Caco-2 (cell line): ENCODE measurements at regions not wholly inside any gene's neighbourhood (a gene's known extent, or its start where the extent isn't known, plus 50 kb on each side); places are given as distances from the start of the nearest gene placed in this dataset.

Source experiments
- BruUV-seq: library from RNA; stranded (reverse); fragments of 400-500 nt; replicated peaks from 2 replicates; lab custom pipeline; 2021; lab: Mats Ljungman, UMichigan
- CTCF ChIA-PET: fragments of 300-600 bp; sonication (Branson Sonifier 250); formaldehyde crosslinking; loops from one replicate; lab custom pipeline; 2022; ENCODE audit warnings: antibody characterized with exemption; lab: Charles Lee
- POLR2A ChIA-PET: fragments of 300-600 bp; sonication (Branson Sonifier 250); formaldehyde crosslinking; loops from one replicate; lab custom pipeline; 2022; ENCODE audit warnings: antibody characterized with exemption; lab: Charles Lee
- DNase-seq, 2 experiments: peaks; one replicate each; pipeline versions ENCODE4 v3.0.0 to v3.0.0-alpha.2; 2020 to 2022
- H3K27me3 ChIP-seq: replicated peaks from 2 replicates; pipeline ENCODE4 v1.6.0; 2011; ENCODE audit warnings: low read length; ENCODE audit not compliant: control insufficient read depth, insufficient read depth
- H3K36me3 ChIP-seq: 2 replicates; pipeline ENCODE4 v1.5.1; 2011; ENCODE audit warnings: low read length; ENCODE audit not compliant: control insufficient read depth, insufficient read depth
- H3K4me1 ChIP-seq: fragments of 250-450 bp; sonication (Bioruptor Pico); 2 replicates; pipeline ENCODE4 v1.5.1; 2020; ENCODE audit warnings: mild to moderate bottlenecking
- H3K4me3 ChIP-seq: 2 replicates; pipeline ENCODE4 v1.5.1; 2011; ENCODE audit warnings: low read depth, mild to moderate bottlenecking, control low read depth, low read length
- H3K9me3 ChIP-seq: fragments of 250-450 bp; sonication (Bioruptor Pico); 2 replicates; pipeline ENCODE4 v1.5.1; 2020; ENCODE audit warnings: mild to moderate bottlenecking, moderate library complexity
- H3K27ac Mint-ChIP-seq: one replicate; pipeline ENCODE4 v1.8.0; 2022; ENCODE audit warnings: mixed read lengths; ENCODE audit not compliant: unreplicated experiment
- H3K27me3 Mint-ChIP-seq: one replicate; pipeline ENCODE4 v1.8.0; 2022; ENCODE audit warnings: mixed read lengths; ENCODE audit not compliant: insufficient read depth, unreplicated experiment
- H3K36me3 Mint-ChIP-seq: one replicate; pipeline ENCODE4 v1.8.0; 2022; ENCODE audit warnings: mild to moderate bottlenecking, mixed read lengths; ENCODE audit not compliant: insufficient read depth, unreplicated experiment
- H3K4me1 Mint-ChIP-seq: one replicate; pipeline ENCODE4 v1.8.0; 2022; ENCODE audit warnings: low read depth, mixed read lengths; ENCODE audit not compliant: unreplicated experiment
- H3K4me3 Mint-ChIP-seq: one replicate; pipeline ENCODE4 v1.8.0; 2022; ENCODE audit warnings: mild to moderate bottlenecking, moderate library complexity, mixed read lengths; ENCODE audit not compliant: unreplicated experiment
- H3K9me3 Mint-ChIP-seq: one replicate; pipeline ENCODE4 v1.8.0; 2022; ENCODE audit warnings: mixed read lengths; ENCODE audit not compliant: unreplicated experiment
- CTCF ChIP-seq, 2 experiments: fragments of 200-600 bp in 1 of 2; IDR thresholded peaks; 1 replicate in 1 of 2; 2 replicates in 1 of 2; pipeline versions ENCODE4 v1.5.1 to v1.8.0; 2011 to 2022; ENCODE audit warnings: antibody characterized with exemption in 1 of 2, control low read depth in 1 of 2, inconsistent platforms in 1 of 2, low read depth in 1 of 2, low read length in 1 of 2, mild to moderate bottlenecking in 1 of 2, moderate library complexity in 1 of 2; ENCODE audit not compliant: insufficient read depth in 1 of 2, severe bottlenecking in 1 of 2, unreplicated experiment in 1 of 2
- intact Hi-C: fragments of 100-400 bp; cut with micrococcal nuclease; formaldehyde crosslinking; loops from one replicate; pipeline ENCODE4 v1.10.0; 2022; ENCODE audit not compliant: unreplicated experiment

GRCh38 chr1:198444792-198445191, 95.7 kb downstream of the ATP6V1G3 start:
- H3K36me3 Mint-ChIP-seq = no peaks in the 10 kb centered on the region
- ChIA-PET POLR2A (no interaction called here), CTCF (no interaction called here)
- H3K4me3 Mint-ChIP-seq = no peak overlapping the region
- DNase-seq = no peak
- H3K36me3 ChIP-seq = no peaks in the 10 kb centered on the region
- H3K4me1 Mint-ChIP-seq = no peaks in the 10 kb centered on the region
- BruUV-seq = no TSS peak
- intact Hi-C loops = no loop called here
- H3K27me3 ChIP-seq = no peaks in the 10 kb centered on the region
- H3K27me3 Mint-ChIP-seq = no peaks in the 10 kb centered on the region
- H3K4me1 ChIP-seq = peaks cover 3% of the 10 kb centered on the region; the same call in 1 of the 2 replicates
- TF ChIP-seq CTCF (IDR thresholded peaks at IDR 0.05; ENCODE audit: insufficient read depth in 1 of 2, low read depth in 1 of 2, low read length in 1 of 2, severe bottlenecking in 1 of 2, unreplicated experiment in 1 of 2) = no peak
- no peak overlapping the region for H3K27ac Mint-ChIP-seq
- no peaks in the 10 kb centered on the region for H3K9me3 ChIP-seq
- H3K9me3 Mint-ChIP-seq = no peaks in the 10 kb centered on the region
- H3K4me3 ChIP-seq = no peak overlapping the region

GRCh38 chr1:198443365-198444233, 96.9 kb downstream of the ATP6V1G3 start:
- Histone ChIP-seq H3K4me1 (no peaks in the 10 kb centered on the region), H3K4me3 (no peak overlapping the region), H3K36me3 (no peaks in the 10 kb centered on the region), H3K27me3 (no peaks in the 10 kb centered on the region), H3K9me3 (no peaks in the 10 kb centered on the region)
- Mint-ChIP-seq H3K4me1 (no peaks in the 10 kb centered on the region), H3K27me3 (no peaks in the 10 kb centered on the region), H3K27ac (no peak overlapping the region), H3K4me3 (no peak overlapping the region), H3K36me3 (no peaks in the 10 kb centered on the region), H3K9me3 (no peaks in the 10 kb centered on the region)
- intact Hi-C loops = no loop called here
- no TSS peak for BruUV-seq
- peak in 1 of 2 experiments; percentile 13 for DNase-seq
- TF ChIP-seq CTCF (IDR thresholded peaks at IDR 0.05; ENCODE audit: insufficient read depth in 1 of 2, low read depth in 1 of 2, low read length in 1 of 2, severe bottlenecking in 1 of 2, unreplicated experiment in 1 of 2) = no peak
- CTCF ChIA-PET = interaction anchor here (0.6 kb wide), 2 partner anchors 288 to 820 kb away, joined by 3 read pairs; no protein-coding TSS in a partner anchor
- POLR2A ChIA-PET = no interaction called here

- Mint-ChIP-seq H3K36me3 (no peaks in the 10 kb centered on the region), H3K27me3 (no peaks in the 10 kb centered on the region), H3K27ac (no peak overlapping the region), H3K4me1 (no peaks in the 10 kb centered on the region), H3K4me3 (no peak overlapping the region), H3K9me3 (no peaks in the 10 kb centered on the region)
- Histone ChIP-seq H3K4me1 (no peaks in the 10 kb centered on the region), H3K9me3 (no peaks in the 10 kb centered on the region), H3K27me3 (no peaks in the 10 kb centered on the region), H3K36me3 (no peaks in the 10 kb centered on the region), H3K4me3 (no peak overlapping the region)
- intact Hi-C loops = no loop called here
- BruUV-seq = no TSS peak
- DNase-seq = no peak
- POLR2A ChIA-PET = no interaction called here
- TF ChIP-seq CTCF (IDR thresholded peaks at IDR 0.05; ENCODE audit: insufficient read depth in 1 of 2, low read depth in 1 of 2, low read length in 1 of 2, severe bottlenecking in 1 of 2, unreplicated experiment in 1 of 2) = no peak
- CTCF ChIA-PET = no interaction called here
These were observed 99.6 kb downstream of the ATP6V1G3 start for GRCh38 chr1:198440842-198441241.
